HG02981 (cell line): ENCODE measurements at regions not wholly inside any gene's neighbourhood (a gene's known extent, or its start where the extent isn't known, plus 50 kb on each side); places are given as distances from the start of the nearest gene placed in this dataset.

Experiments used
- ATAC-seq: cut with Tn5 transposase; IDR thresholded peaks from one replicate; pipeline ENCODE4 v1.9.1; 2021; ENCODE audit warnings: mild to moderate bottlenecking, moderate library complexity; ENCODE audit not compliant: unreplicated experiment

DNA sequence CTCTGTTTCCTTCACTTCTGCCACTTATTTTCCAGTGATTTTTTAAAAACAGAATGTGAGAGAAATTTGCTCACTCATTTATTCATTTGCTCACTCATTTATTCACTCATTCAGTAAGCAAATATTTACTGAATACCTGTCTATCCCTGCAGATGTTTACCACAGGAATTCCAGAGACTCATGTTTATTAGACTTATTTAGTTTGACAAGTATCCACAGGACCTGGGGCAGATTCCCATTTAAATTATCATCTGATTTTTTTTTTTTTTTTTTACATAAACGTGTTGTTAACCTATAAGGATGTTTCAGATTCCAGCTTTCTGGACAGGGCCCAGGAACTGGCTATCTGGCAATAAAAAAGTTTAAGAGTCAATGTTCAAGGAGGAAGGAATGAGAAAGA, 175.1 kb upstream of the ERBB4 start:
- ATAC-seq, result no peak

GRCh38 chr2:212712991-212713390, 174.4 kb upstream of the ERBB4 start:
- no peak for ATAC-seq

GRCh38 chr2:212712466-212712865, 173.9 kb upstream of the ERBB4 start:
- no peak for ATAC-seq

- no peak for ATAC-seq
Observed at GRCh38 chr2:212711856-212712255, 173.3 kb upstream of the ERBB4 start.

- ATAC-seq, result no peak
Observed at GRCh38 chr2:212709280-212709679, 170.7 kb upstream of the ERBB4 start.

DNA sequence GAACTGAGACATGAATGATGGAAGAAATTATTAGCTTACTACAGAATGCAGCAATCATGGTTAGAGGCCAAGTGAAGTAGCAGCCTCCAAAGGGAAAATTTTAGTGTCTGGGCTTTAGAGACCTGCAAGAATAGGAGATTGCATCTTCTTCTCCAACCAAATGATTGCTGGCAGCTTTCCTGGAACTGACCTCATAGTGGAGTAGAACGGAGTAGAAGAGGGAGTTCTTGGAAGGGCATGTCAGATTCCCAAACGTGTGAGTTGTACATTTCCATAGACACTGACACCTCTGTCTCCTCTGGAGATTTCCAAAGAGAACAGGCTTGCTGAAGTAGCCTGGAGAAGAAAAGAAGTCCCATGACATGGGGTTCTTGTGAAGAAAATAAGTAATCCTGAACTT, 169.8 kb upstream of the ERBB4 start:
- no peak for ATAC-seq

DNA sequence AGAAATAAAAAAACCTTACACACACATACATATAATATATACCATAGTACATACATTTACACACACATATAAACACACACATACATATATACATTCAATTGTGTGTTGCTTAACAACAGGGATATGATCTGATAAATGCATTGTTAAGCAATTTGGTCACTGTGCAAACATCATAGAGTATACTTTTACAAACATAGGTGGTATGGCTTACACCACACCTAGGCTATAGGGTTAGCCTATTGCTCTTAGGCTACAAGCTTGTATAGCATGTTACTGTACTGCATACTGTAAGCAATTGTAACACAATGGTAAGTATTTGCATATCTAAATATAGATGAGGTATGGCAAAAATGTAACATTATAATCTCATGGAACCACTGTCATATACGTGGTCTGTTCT, 156.8 kb upstream of the ERBB4 start:
- no peak for ATAC-seq

GRCh38 chr2:212694398-212694797, 155.8 kb upstream of the ERBB4 start:
- no peak for ATAC-seq

DNA sequence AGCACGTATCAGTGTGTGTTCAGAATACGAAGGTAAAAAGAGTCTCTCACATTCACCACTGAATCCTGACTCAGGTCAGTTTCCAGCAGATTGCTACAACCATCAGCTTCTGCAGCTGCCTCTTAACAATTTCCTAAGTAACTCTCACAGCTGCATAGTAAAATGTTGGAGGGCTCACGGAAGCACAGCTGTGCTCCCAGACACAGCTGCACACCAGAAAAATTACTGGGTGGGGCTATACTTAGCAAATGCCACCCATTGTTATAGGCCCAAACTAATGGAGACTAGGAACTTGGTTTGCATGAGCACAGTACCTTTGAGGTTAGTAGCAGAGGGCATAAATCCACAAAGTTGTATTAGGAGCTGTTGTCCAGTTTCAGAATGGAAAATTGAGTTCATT, 153.9 kb upstream of the ERBB4 start:
- no peak for ATAC-seq

- ATAC-seq, result peak; percentile 71
Observed at GRCh38 chr2:212686285-212686895, 147.8 kb upstream of the ERBB4 start.

- ATAC-seq, result no peak
Observed at GRCh38 chr2:212683346-212684097, 144.9 kb upstream of the ERBB4 start.

DNA sequence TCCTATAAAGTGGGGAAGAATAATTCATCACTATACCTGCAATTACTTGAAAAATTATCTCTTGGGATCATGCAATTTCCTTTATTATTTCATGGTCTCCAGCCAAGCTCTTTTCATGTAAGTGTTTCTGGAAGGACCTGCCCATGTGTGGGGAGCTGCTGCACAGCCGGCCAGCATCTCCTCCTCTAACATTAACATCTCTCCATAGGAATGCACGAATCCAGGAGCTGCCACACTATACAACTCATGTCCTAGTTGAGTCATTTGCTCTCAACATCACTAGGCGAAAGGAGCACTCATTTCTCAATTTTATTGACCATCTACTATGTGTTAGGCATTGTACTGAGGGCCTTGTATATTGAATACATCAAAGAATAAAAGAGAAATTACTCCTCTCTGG, 144.3 kb upstream of the ERBB4 start:
- no peak for ATAC-seq

DNA sequence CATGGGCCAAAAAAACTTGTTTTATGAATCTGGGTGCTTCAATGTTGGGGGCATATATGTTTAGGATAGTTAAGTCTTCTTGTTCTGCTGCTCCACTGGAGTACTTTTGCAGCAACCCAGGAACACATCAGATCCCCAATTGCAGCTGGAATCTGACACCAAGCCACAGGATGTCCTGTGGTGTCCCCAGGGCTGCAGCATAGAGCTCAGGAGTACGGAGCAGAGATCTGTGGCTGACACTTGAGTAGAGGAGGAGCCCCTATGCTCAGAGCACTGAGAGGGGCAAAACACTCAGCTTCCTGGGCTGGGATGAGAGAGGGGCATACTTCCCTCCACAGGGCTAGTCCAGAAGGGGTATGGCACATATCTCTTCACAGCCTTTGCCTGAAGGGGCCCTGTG, 138.9 kb upstream of the ERBB4 start:
- ATAC-seq, result no peak

DNA sequence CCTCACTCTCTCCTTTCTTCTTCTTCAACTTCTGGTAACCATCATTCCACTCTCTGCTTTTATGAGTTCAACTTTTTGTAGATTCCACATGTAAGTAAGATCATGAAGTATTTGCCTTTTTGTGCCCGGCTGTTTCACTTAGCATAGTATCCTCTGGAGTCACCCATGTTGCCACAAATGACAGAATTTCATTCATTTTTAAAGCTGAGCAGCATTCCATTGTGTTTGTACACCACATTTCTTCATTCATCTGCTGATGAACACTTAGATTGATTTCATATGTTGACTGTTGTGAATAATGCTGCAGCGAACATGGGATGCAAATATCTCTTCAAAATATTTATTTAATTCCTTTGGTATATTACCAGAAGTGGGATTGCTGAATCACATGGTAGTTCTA, 133.6 kb upstream of the ERBB4 start:
- ATAC-seq, result no peak

GRCh38 chr2:212669761-212670160, 131.2 kb upstream of the ERBB4 start:
- ATAC-seq, result no peak

DNA sequence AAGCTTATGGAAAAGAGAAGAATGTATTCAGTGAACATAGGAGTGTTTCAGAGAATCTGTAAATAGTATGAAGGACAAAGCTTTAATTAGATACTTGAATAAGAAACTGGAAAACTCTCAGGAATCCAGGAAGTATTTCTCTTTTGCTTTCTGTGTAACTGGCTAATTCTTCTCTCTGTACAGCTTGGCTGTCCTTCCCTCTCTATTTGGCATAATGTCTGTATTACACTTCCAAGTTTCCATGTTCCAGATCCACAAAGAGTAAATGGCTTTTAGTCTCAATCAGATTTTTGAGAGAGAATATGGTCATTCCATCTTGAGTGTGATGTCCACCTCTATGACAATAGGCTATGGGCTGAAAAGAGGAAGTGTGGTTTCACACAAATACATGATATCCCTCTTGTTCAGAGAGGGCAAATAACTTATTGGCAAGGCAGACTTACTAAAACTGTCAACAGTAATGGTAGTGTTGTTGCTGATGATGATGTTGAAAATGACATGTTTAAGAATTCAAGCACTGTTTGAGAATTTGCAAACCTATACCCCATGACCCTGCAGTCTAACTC, 129.2 kb upstream of the ERBB4 start:
- no peak for ATAC-seq

- ATAC-seq, result no peak
Observed at GRCh38 chr2:212665948-212666347, 127.3 kb upstream of the ERBB4 start.

GRCh38 chr2:212659441-212659840, 120.8 kb upstream of the ERBB4 start:
- no peak for ATAC-seq

- ATAC-seq, result no peak
Observed at GRCh38 chr2:212649646-212650045, 111.0 kb upstream of the ERBB4 start.

DNA sequence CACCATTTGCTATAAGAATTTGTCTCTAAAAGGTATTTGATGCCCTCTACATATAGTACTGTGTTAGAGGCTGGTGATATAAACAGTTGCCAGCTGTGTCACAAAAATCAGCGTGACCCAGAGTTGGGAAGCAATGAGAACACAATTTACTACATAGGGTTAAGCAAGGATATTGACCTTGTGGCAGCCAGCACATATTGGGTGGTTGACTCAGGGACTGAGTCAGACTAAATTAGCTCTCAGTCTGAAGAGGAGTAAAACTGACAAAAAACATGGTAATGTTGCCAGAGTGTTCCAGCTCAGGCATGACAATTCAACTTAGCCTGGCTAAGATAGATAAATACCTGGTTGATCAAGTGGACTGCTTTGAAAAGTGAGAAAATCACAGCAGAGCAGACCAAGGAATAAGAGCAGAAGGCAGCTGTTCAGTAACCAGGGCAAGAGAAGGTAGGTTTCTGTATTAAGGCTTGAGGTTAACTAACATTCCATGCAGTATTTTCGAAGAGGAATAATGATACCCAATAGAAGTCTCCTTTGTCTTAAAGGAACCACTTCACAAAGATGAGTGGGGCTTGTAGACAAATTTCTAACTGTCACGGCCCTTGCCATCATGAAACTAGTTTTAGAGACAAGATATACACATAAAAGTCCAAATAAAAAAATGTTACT, 108.2 kb upstream of the ERBB4 start:
- ATAC-seq, result no peak

GRCh38 chr2:212644195-212644837, 105.7 kb upstream of the ERBB4 start:
- no peak for ATAC-seq
